ENCODE measurements at regions not wholly inside any gene's neighbourhood (a gene's known extent, or its start where the extent isn't known, plus 50 kb on each side); places are given as distances from the start of the nearest gene placed in this dataset.
"Not testable (repeated sequence)": the region's sequence is repeated elsewhere in the genome, so short reads cannot be mapped to it uniquely, and the experiment has no call there.

DNA sequence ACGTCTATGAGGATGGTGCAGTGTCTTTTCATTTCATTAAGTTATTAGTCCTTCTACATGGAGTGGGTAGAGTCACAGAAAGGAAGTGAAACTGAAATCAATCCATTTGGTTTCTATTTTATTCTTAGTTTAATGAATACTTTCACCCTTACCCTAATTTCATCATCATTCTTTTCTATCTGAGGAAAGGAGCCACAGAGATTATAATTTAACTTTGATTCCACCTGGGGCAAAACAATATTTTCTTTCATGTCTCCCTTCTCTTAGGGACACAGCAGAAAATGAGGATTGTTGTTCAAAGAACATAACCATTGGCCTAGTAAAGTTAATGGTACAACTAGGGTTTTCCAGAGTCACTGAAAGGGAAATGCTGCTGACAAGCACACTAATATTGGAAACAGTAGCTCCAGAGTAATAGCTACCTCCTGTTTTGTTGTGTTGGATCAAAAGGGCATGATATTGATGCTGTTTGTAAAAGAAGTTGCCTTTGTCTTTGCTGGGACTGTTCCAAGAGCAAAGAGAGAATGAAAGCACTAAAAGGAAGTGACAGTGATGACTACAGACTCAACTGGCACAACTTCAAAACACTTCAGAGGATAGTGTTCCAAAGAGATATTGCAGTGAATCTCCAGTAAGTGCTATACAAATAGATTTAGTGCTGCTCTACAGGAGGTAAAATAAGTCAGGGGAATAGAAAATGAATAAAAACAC lies 247.1 kb upstream of the PITX2 start:
- DNase-seq (ENCODE audit: extremely low spot score): no peak
- TF ChIP-seq LEF1 (IDR thresholded peaks at IDR 0.05; ENCODE audit: borderline replicate concordance): no peak
- TF ChIP-seq NFRKB (IDR thresholded peaks at IDR 0.05): no peak
- TF ChIP-seq ARNT (IDR thresholded peaks at IDR 0.05): no peak
- TF ChIP-seq ELF4 (IDR thresholded peaks at IDR 0.05): no peak
- TF ChIP-seq TARDBP (IDR thresholded peaks at IDR 0.05): no peak
- TF ChIP-seq FOXM1 (IDR thresholded peaks at IDR 0.05; ENCODE audit: borderline replicate concordance): no peak
- TF ChIP-seq SUZ12 (IDR thresholded peaks at IDR 0.05): no peak
- no peak for TF ChIP-seq FOXK2 (IDR thresholded peaks at IDR 0.05)
- no peak for TF ChIP-seq SP1 (IDR thresholded peaks at IDR 0.05)
- no peak for TF ChIP-seq BHLHE40 (IDR thresholded peaks at IDR 0.05; ENCODE audit: borderline replicate concordance)
- TF ChIP-seq HDGF (IDR thresholded peaks at IDR 0.05; ENCODE audit: borderline replicate concordance): no peak
- POLR2A ChIA-PET: no interaction called here

DNA sequence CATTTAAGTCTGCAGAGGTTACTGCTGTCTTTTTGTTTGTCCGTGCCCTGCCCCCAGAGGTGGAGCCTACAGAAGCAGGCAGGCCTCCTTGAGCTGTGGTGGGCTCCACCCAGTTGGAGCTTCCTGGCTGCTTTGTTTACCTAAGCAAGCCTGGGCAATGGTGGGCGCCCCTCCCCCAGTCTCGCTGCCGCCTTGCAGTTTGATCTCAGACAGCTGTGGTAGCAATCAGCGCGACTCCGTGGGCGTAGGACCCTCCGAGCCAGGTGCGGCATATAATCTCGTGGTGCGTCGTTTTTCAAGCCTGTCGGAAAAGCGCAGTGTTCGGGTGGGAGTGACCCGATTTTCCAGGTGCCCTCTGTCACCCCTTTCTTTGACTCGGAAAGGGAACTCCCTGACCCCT lies 253.3 kb upstream of the PITX2 start:
- CTCF ChIA-PET; DNase-seq (ENCODE audit: extremely low spot score); POLR2A ChIA-PET: not testable (repeated sequence)

More for the DNA sequence above, 247.1 kb upstream of the PITX2 start:
- CTCF ChIA-PET: no interaction called here

DNA sequence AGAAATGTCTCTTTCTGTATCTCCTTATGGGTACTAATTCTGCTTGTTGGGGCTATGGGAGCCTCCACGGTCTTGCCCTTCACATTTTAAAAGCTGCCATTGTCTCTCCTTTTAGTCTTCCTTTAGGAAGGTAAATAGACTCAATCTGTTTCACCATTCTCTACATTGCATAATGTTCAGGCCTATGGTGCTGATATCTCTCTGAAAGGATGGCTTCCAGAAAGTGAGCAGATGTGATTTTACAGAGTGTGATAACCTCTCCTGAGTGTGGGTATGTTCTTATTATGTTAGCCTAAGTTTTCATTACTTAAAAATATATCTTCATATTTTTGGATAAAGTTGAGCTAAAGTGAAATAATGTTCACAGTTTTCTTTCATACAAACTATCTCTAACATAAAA lies 254.0 kb upstream of the PITX2 start:
- ChIA-PET POLR2A (no interaction called here), CTCF (no interaction called here)
- no peak for DNase-seq (ENCODE audit: extremely low spot score)
- no peak for TF ChIP-seq BHLHE40 (IDR thresholded peaks at IDR 0.05; ENCODE audit: borderline replicate concordance)
- TF ChIP-seq FOXM1 (IDR thresholded peaks at IDR 0.05; ENCODE audit: borderline replicate concordance): no peak
- no peak for TF ChIP-seq L3MBTL2 (conservative IDR thresholded peaks at IDR 0.05)
- no peak for TF ChIP-seq ARNT (IDR thresholded peaks at IDR 0.05)
- TF ChIP-seq LEF1 (IDR thresholded peaks at IDR 0.05; ENCODE audit: borderline replicate concordance): no peak
- TF ChIP-seq CTBP1 (IDR thresholded peaks at IDR 0.05; ENCODE audit: borderline replicate concordance): no peak
- no peak for TF ChIP-seq TARDBP (IDR thresholded peaks at IDR 0.05)
- TF ChIP-seq FOXK2 (IDR thresholded peaks at IDR 0.05): no peak
- no peak for TF ChIP-seq FOXA1 (IDR thresholded peaks at IDR 0.05)
- TF ChIP-seq, protein P1, sequence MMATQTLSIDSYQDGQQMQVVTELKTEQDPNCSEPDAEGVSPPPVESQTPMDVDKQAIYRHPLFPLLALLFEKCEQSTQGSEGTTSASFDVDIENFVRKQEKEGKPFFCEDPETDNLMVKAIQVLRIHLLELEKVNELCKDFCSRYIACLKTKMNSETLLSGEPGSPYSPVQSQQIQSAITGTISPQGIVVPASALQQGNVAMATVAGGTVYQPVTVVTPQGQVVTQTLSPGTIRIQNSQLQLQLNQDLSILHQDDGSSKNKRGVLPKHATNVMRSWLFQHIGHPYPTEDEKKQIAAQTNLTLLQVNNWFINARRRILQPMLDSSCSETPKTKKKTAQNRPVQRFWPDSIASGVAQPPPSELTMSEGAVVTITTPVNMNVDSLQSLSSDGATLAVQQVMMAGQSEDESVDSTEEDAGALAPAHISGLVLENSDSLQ (IDR thresholded peaks at IDR 0.05): no peak
- no peak for TF ChIP-seq SP1 (IDR thresholded peaks at IDR 0.05)
- TF ChIP-seq NFRKB (IDR thresholded peaks at IDR 0.05): no peak

DNA sequence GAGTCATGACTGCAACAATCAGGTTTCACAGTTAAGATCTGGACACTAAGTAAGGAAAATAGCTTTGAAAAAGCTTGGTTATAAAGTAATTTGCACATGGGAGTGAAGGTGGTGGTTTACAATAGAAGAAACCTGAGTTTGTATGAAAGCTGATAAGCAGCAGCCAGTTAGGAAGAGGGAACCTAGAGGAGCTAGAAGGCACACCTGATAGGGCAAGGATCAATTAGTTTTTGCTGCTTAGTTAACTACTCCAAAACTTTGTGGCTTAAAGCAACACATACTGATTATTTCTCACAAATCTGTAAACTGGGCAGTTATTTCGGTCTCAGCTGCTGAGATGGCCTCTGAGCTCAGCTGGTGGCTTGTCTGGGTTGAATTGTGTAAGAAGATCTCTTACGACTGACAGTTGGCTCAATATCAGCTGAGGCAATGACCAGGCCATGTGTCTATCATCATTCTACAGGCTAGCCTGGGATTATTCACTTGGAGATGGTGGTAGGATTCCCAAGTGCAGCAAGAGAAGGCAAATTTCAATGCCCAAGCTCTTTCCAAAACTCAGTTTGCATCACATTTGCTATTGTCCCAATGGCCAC lies 255.0 kb upstream of the PITX2 start:
- POLR2A ChIA-PET: no interaction called here
- CTCF ChIA-PET: no interaction called here
- no peak for DNase-seq (ENCODE audit: extremely low spot score)
- TF ChIP-seq SP1 (IDR thresholded peaks at IDR 0.05): no peak
- TF ChIP-seq ARNT (IDR thresholded peaks at IDR 0.05): no peak
- TF ChIP-seq HDGF (IDR thresholded peaks at IDR 0.05; ENCODE audit: borderline replicate concordance): no peak
- TF ChIP-seq LEF1 (IDR thresholded peaks at IDR 0.05; ENCODE audit: borderline replicate concordance): no peak
- no peak for TF ChIP-seq FOXM1 (IDR thresholded peaks at IDR 0.05; ENCODE audit: borderline replicate concordance)
- TF ChIP-seq BHLHE40 (IDR thresholded peaks at IDR 0.05; ENCODE audit: borderline replicate concordance): no peak
- TF ChIP-seq SUZ12 (IDR thresholded peaks at IDR 0.05): no peak
- no peak for TF ChIP-seq ELF4 (IDR thresholded peaks at IDR 0.05)
- TF ChIP-seq ZNF384 (IDR thresholded peaks at IDR 0.05): no peak
- no peak for TF ChIP-seq CTBP1 (IDR thresholded peaks at IDR 0.05; ENCODE audit: borderline replicate concordance)
- TF ChIP-seq, protein P1 (IDR thresholded peaks at IDR 0.05): no peak
- no peak for TF ChIP-seq L3MBTL2 (conservative IDR thresholded peaks at IDR 0.05)

DNA sequence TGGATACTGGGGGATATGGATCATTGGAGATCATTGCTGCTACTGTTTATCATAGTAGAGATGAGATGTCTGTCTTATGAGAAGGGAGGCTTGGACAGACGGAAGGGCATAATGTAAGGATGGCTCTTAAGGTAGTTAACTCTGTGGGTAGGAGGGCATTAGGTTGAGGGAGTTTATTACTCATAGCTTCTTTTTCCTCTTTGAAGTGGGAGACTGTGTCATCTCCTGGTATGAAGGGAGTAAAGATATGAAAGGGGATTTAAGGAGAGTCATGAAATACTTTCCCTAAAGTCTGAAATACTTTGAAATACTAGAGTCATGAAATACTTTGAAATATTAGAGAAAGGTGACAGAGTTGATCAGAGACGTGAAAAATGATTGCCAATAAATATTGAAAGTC lies 255.5 kb upstream of the PITX2 start:
- no peak for TF ChIP-seq BHLHE40 (IDR thresholded peaks at IDR 0.05; ENCODE audit: borderline replicate concordance)
- no peak for TF ChIP-seq ARNT (IDR thresholded peaks at IDR 0.05)
- ChIA-PET POLR2A (no interaction called here), CTCF (no interaction called here)
- no peak for DNase-seq (ENCODE audit: extremely low spot score)

DNA sequence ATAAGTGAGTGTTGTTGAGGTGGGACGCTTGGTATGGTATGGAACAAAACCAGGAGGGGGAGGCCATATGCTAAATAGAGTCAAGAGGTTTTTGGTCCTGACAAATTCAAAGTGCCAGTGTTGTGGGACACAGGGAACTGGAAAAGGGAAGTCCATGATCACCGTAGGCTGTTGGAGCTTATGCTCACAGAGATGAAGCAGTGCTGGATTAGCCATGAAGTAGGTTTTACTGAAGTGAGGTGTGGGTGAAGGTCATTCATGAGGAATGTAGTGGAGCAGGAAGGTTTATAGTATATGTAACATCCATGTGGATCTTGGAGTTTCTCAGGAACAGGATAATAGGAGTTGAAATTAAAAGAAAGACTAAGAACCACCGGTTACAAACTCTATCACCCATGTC lies 256.1 kb upstream of the PITX2 start:
- no peak for DNase-seq (ENCODE audit: extremely low spot score)
- TF ChIP-seq HDGF (IDR thresholded peaks at IDR 0.05; ENCODE audit: borderline replicate concordance): no peak
- TF ChIP-seq SUZ12 (IDR thresholded peaks at IDR 0.05): no peak
- TF ChIP-seq LEF1 (IDR thresholded peaks at IDR 0.05; ENCODE audit: borderline replicate concordance): no peak
- TF ChIP-seq FOXM1 (IDR thresholded peaks at IDR 0.05; ENCODE audit: borderline replicate concordance): no peak
- no peak for TF ChIP-seq L3MBTL2 (conservative IDR thresholded peaks at IDR 0.05)
- no peak for TF ChIP-seq FOXA1 (IDR thresholded peaks at IDR 0.05)
- no peak for TF ChIP-seq NFRKB (IDR thresholded peaks at IDR 0.05)
- TF ChIP-seq CTBP1 (IDR thresholded peaks at IDR 0.05; ENCODE audit: borderline replicate concordance): no peak
- no peak for TF ChIP-seq ARNT (IDR thresholded peaks at IDR 0.05)
- TF ChIP-seq, protein P1 (IDR thresholded peaks at IDR 0.05): no peak
- TF ChIP-seq BHLHE40 (IDR thresholded peaks at IDR 0.05; ENCODE audit: borderline replicate concordance): no peak
- TF ChIP-seq TARDBP (IDR thresholded peaks at IDR 0.05): no peak
- no peak for TF ChIP-seq FOXK2 (IDR thresholded peaks at IDR 0.05)
- POLR2A ChIA-PET: no interaction called here
- CTCF ChIA-PET: no interaction called here

Data from HEK293T (cell line).